ENCODE measurements at regions not wholly inside any gene's neighbourhood (a gene's known extent, or its start where the extent isn't known, plus 50 kb on each side); places are given as distances from the start of the nearest gene placed in this dataset.

DNA sequence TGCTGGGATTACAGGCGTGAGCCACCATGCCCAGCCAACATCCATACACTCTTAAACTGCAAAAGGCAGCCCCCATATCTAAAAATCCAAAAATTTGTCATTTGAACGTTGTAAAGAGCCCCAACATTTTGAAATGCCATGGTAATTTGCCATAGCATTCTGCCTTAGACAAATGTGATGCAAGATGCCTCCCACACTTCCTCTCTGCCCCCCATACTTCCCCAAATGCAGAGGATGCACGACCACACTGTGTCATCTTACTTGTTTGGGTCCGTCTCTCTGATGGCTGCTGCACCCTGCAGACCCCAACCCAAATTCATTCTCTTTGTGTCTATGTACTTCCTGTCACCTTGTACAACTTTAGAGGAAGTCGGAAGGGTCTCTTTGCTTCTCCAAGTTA, 1125.6 kb upstream of the AUTS2 start:
- peaks cover 4% of the 10 kb centered on the region for H3K27me3 Mint-ChIP-seq (ENCODE audit: unreplicated experiment)
- H3K27ac Mint-ChIP-seq (ENCODE audit: unreplicated experiment), result no peak overlapping the region
- DNase-seq, result no peak

DNA sequence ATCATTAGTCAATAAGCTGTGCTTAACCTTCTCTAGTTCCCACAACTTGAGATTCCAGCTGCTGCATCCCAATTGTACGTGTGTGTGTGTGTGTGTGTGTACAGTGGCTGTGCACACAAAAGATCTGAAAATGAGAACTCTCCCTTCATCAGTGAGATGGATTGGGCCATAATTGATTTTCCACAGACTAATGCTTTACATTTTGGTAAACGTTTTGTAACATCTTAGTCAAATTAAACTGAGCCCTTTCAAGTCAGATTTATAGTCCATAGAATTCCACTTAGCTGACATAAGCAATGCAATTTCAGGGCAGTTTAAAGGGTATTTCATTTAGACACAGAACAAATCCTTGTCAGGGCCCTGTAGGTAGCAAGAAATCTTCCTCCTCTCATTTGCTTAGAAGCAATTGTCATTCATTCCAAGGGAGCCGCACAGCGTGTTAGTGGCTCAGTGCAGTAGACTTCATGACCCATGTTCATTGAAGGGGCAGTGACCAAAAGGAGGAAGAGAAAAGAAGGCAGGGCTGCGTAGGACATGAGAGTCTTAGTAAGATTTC, 1123.5 kb upstream of the AUTS2 start:
- TF ChIP-seq, protein P1, sequence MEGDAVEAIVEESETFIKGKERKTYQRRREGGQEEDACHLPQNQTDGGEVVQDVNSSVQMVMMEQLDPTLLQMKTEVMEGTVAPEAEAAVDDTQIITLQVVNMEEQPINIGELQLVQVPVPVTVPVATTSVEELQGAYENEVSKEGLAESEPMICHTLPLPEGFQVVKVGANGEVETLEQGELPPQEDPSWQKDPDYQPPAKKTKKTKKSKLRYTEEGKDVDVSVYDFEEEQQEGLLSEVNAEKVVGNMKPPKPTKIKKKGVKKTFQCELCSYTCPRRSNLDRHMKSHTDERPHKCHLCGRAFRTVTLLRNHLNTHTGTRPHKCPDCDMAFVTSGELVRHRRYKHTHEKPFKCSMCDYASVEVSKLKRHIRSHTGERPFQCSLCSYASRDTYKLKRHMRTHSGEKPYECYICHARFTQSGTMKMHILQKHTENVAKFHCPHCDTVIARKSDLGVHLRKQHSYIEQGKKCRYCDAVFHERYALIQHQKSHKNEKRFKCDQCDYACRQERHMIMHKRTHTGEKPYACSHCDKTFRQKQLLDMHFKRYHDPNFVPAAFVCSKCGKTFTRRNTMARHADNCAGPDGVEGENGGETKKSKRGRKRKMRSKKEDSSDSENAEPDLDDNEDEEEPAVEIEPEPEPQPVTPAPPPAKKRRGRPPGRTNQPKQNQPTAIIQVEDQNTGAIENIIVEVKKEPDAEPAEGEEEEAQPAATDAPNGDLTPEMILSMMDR (IDR thresholded peaks at IDR 0.05; ENCODE audit: partially characterized antibody, unreplicated experiment), result no peak
- H3K36me3 Mint-ChIP-seq (ENCODE audit: unreplicated experiment), result no peaks in the 10 kb centered on the region
- no peak for DNase-seq
- peaks cover 2% of the 10 kb centered on the region for H3K27me3 Mint-ChIP-seq (ENCODE audit: unreplicated experiment)
- H3K4me1 Mint-ChIP-seq (ENCODE audit: low read depth, unreplicated experiment), result peaks cover 2% of the 10 kb centered on the region
- H3K9me3 Mint-ChIP-seq (ENCODE audit: unreplicated experiment), result peaks cover 2% of the 10 kb centered on the region
- H3K27ac Mint-ChIP-seq (ENCODE audit: unreplicated experiment), result no peak overlapping the region
- no peak overlapping the region for H3K4me3 Mint-ChIP-seq (ENCODE audit: unreplicated experiment)

More for the DNA sequence above, 1125.6 kb upstream of the AUTS2 start:
- TF ChIP-seq, protein P1 (IDR thresholded peaks at IDR 0.05; ENCODE audit: partially characterized antibody, unreplicated experiment), result no peak
- H3K9me3 Mint-ChIP-seq (ENCODE audit: unreplicated experiment), result peaks cover 4% of the 10 kb centered on the region
- no peak overlapping the region for H3K4me3 Mint-ChIP-seq (ENCODE audit: unreplicated experiment)
- H3K36me3 Mint-ChIP-seq (ENCODE audit: unreplicated experiment), result no peaks in the 10 kb centered on the region
- peaks cover 2% of the 10 kb centered on the region for H3K4me1 Mint-ChIP-seq (ENCODE audit: low read depth, unreplicated experiment)

DNA sequence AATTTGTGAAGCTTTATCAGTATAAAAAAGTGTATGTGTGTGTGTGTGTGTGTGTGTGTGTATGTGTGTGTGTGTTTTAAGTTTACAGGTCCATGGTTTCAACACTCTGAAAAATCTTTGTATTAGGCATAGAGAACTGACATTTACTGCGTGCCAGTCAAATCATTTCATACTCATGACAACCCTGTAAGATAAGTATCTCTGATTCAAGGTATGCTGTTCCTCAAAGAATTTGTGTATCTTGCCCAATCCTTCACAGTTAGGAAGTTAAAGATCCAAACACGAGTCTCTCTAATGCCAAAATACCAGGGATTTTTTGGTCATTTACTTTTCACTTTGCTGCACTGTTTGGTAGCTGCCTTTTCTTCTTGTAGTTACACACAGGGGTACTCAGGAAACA, 1121.3 kb upstream of the AUTS2 start:
- peaks cover 4% of the 10 kb centered on the region for H3K9me3 Mint-ChIP-seq (ENCODE audit: unreplicated experiment)
- H3K27me3 Mint-ChIP-seq (ENCODE audit: unreplicated experiment), result peaks cover 2% of the 10 kb centered on the region
- H3K36me3 Mint-ChIP-seq (ENCODE audit: unreplicated experiment), result no peaks in the 10 kb centered on the region
- TF ChIP-seq, protein P1 (IDR thresholded peaks at IDR 0.05; ENCODE audit: partially characterized antibody, unreplicated experiment), result no peak
- H3K27ac Mint-ChIP-seq (ENCODE audit: unreplicated experiment), result no peak overlapping the region
- H3K4me3 Mint-ChIP-seq (ENCODE audit: unreplicated experiment), result no peak overlapping the region
- no peak for DNase-seq
- H3K4me1 Mint-ChIP-seq (ENCODE audit: low read depth, unreplicated experiment), result peaks cover 2% of the 10 kb centered on the region

DNA sequence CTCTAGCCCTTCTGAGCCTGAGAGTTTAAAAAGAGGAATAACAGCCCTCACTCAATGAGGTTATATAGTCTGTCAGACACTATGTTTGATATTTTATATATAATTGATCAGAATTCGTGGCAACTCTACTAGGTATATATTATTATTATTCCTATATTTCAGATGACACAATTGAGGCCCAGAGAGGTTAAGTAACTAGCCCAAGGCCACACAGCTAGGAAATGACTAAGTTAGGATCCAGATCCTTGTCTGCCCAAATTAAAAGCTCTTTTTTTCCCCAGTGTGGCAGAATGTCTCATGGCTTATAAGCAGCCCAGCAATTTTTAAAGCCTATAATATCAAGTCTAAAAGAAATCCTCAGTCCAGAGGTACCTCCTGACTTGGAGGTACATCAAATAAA, 1119.9 kb upstream of the AUTS2 start:
- DNase-seq, result no peak
- no peaks in the 10 kb centered on the region for H3K27me3 Mint-ChIP-seq (ENCODE audit: unreplicated experiment)
- no peaks in the 10 kb centered on the region for H3K36me3 Mint-ChIP-seq (ENCODE audit: unreplicated experiment)
- peaks cover 2% of the 10 kb centered on the region for H3K4me1 Mint-ChIP-seq (ENCODE audit: low read depth, unreplicated experiment)
- peaks cover 4% of the 10 kb centered on the region for H3K9me3 Mint-ChIP-seq (ENCODE audit: unreplicated experiment)
- TF ChIP-seq, protein P1 (IDR thresholded peaks at IDR 0.05; ENCODE audit: partially characterized antibody, unreplicated experiment), result no peak
- no peak overlapping the region for H3K4me3 Mint-ChIP-seq (ENCODE audit: unreplicated experiment)
- no peak overlapping the region for H3K27ac Mint-ChIP-seq (ENCODE audit: unreplicated experiment)

DNA sequence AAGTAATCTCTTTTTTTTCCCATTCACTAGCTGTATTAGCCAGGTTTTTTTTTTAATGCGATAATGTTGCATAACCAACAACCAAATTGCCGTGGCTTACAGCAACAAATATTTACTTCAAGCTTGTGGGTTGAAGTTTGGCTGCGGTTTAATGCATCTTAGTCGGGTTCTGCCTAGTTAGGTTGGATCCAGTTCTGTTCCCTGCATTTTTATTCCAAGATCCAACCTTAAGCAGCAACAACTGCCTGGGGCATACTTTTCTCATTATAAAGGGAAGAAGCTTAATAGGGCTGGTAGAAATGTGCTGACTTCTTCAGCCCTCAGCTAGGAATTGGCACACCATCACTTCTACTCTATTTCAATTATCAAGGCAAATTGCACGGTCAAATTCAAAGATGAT, 1115.5 kb upstream of the AUTS2 start:
- DNase-seq, result no peak
- H3K4me3 Mint-ChIP-seq (ENCODE audit: unreplicated experiment), result no peak overlapping the region
- no peaks in the 10 kb centered on the region for H3K4me1 Mint-ChIP-seq (ENCODE audit: low read depth, unreplicated experiment)
- no peak overlapping the region for H3K27ac Mint-ChIP-seq (ENCODE audit: unreplicated experiment)
- H3K9me3 Mint-ChIP-seq (ENCODE audit: unreplicated experiment), result peaks cover 2% of the 10 kb centered on the region
- H3K36me3 Mint-ChIP-seq (ENCODE audit: unreplicated experiment), result no peaks in the 10 kb centered on the region
- TF ChIP-seq, protein P1 (IDR thresholded peaks at IDR 0.05; ENCODE audit: partially characterized antibody, unreplicated experiment), result no peak
- no peaks in the 10 kb centered on the region for H3K27me3 Mint-ChIP-seq (ENCODE audit: unreplicated experiment)
